ENCODE measurements at regions not wholly inside any gene's neighbourhood (a gene's known extent, or its start where the extent isn't known, plus 50 kb on each side); places are given as distances from the start of the nearest gene placed in this dataset.
"Not testable (repeated sequence)": the region's sequence is repeated elsewhere in the genome, so short reads cannot be mapped to it uniquely, and the experiment has no call there.

GRCh38 chr9:68593760-68594159 is 53.1 kb upstream of the TMEM252 start:
- not testable (repeated sequence) for FAIRE-seq; DNase-seq (ENCODE audit: low spot score in 2 of 2)

GRCh38 chr9:68595868-68596267 is 55.2 kb upstream of the TMEM252 start:
- DNase-seq (ENCODE audit: low spot score in 2 of 2): no peak
- no peak for FAIRE-seq

- no peak for FAIRE-seq
- no peak for DNase-seq (ENCODE audit: low spot score in 2 of 2)
Observed at GRCh38 chr9:68597362-68597997, 56.8 kb upstream of the TMEM252 start.

GRCh38 chr9:68599826-68600225 is 59.1 kb upstream of the TMEM252 start:
- no peak for DNase-seq (ENCODE audit: low spot score in 2 of 2)
- no peak for FAIRE-seq

- no peak for DNase-seq (ENCODE audit: low spot score in 2 of 2)
- FAIRE-seq: no peak
Observed at GRCh38 chr9:68601081-68601480, 60.4 kb upstream of the TMEM252 start.

GRCh38 chr9:68603371-68603770 is 62.7 kb upstream of the TMEM252 start:
- no peak for FAIRE-seq
- no peak for DNase-seq (ENCODE audit: low spot score in 2 of 2)

- no peak for FAIRE-seq
- no peak for DNase-seq (ENCODE audit: low spot score in 2 of 2)
Observed at GRCh38 chr9:68608763-68609162, 68.1 kb upstream of the TMEM252 start.

- FAIRE-seq (no peak), DNase-seq (ENCODE audit: low spot score in 2 of 2) (no peak)
Observed at GRCh38 chr9:68609901-68610415, 69.3 kb upstream of the TMEM252 start.

- FAIRE-seq (no peak), DNase-seq (ENCODE audit: low spot score in 2 of 2) (no peak)
Observed at GRCh38 chr9:68614121-68614520, 73.4 kb upstream of the TMEM252 start.

- not testable (repeated sequence) for DNase-seq (ENCODE audit: low spot score in 2 of 2); FAIRE-seq
Observed at GRCh38 chr9:68617011-68617410, 76.3 kb upstream of the TMEM252 start.

GRCh38 chr9:68619072-68619471 is 78.4 kb upstream of the TMEM252 start:
- DNase-seq (ENCODE audit: low spot score in 2 of 2) (no peak), FAIRE-seq (no peak)

- FAIRE-seq (no peak), DNase-seq (ENCODE audit: low spot score in 2 of 2) (peak in 1 of 2 donors; percentile 12)
Observed at GRCh38 chr9:68619636-68620035, 79.0 kb upstream of the TMEM252 start.

GRCh38 chr9:68625559-68625958 is 79.5 kb upstream of the PIP5K1B start:
- DNase-seq (ENCODE audit: low spot score in 2 of 2) (no peak), FAIRE-seq (no peak)

GRCh38 chr9:68626526-68626925 is 78.5 kb upstream of the PIP5K1B start:
- FAIRE-seq (no peak), DNase-seq (ENCODE audit: low spot score in 2 of 2) (no peak)

- no peak for FAIRE-seq
- no peak for DNase-seq (ENCODE audit: low spot score in 2 of 2)
Observed at GRCh38 chr9:68627104-68627503, 77.9 kb upstream of the PIP5K1B start.

GRCh38 chr9:68627594-68627993 is 77.4 kb upstream of the PIP5K1B start:
- FAIRE-seq (no peak), DNase-seq (ENCODE audit: low spot score in 2 of 2) (no peak)

GRCh38 chr9:68629042-68629441 is 76.0 kb upstream of the PIP5K1B start:
- DNase-seq (ENCODE audit: low spot score in 2 of 2) (no peak), FAIRE-seq (no peak)

- no peak for FAIRE-seq
- no peak for DNase-seq (ENCODE audit: low spot score in 2 of 2)
Observed at GRCh38 chr9:68631811-68632210, 73.2 kb upstream of the PIP5K1B start.

- FAIRE-seq (no peak), DNase-seq (ENCODE audit: low spot score in 2 of 2) (no peak)
Observed at GRCh38 chr9:68637020-68637419, 68.0 kb upstream of the PIP5K1B start.

GRCh38 chr9:68639261-68639660 is 65.8 kb upstream of the PIP5K1B start:
- DNase-seq (ENCODE audit: low spot score in 2 of 2); FAIRE-seq: not testable (repeated sequence)

- FAIRE-seq: no peak
- no peak for DNase-seq (ENCODE audit: low spot score in 2 of 2)
Observed at GRCh38 chr9:68640421-68641089, 64.5 kb upstream of the PIP5K1B start.
